OCI-LY3 (cell line): ENCODE measurements at regions not wholly inside any gene's neighbourhood (a gene's known extent, or its start where the extent isn't known, plus 50 kb on each side); places are given as distances from the start of the nearest gene placed in this dataset.

ENCODE experiments used
- EZH2phosphoT487 ChIP-seq: fragments of 200-600 bp; shearing (Covaris generic); IDR thresholded peaks from 2 replicates; pipeline ENCODE4 v1.6.1; 2018; ENCODE audit warnings: antibody characterized with exemption, mixed run types, low read depth
- TF ChIP-seq, protein P1 (sequence below): fragments of 200-600, 300-600 bp; sonication (generic); IDR thresholded peaks from 2 replicates; pipeline ENCODE4 v1.5.1; 2014; ENCODE audit warnings: antibody characterized with exemption, low read length, low read depth

DNA sequence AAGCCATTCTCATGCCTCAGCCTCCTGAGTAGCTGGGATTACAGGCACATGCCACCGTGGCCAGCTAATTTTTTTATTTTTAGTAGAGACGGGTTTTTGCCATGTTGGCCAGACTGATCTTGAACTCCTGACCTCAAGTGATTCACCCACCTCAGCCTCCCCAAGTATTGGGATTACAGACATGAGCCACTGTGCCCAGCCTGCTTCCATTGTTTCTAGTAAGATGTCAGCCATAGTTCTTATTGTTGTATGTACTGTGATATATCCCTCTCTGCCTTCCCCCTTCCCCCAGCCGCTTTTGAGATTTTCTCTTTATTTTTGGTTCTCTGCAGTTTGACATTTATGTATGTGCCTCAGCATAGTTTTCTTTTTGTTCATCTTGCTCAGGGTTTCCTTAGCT, 87.9 kb upstream of the KLF14 start:
- TF ChIP-seq, protein P1, sequence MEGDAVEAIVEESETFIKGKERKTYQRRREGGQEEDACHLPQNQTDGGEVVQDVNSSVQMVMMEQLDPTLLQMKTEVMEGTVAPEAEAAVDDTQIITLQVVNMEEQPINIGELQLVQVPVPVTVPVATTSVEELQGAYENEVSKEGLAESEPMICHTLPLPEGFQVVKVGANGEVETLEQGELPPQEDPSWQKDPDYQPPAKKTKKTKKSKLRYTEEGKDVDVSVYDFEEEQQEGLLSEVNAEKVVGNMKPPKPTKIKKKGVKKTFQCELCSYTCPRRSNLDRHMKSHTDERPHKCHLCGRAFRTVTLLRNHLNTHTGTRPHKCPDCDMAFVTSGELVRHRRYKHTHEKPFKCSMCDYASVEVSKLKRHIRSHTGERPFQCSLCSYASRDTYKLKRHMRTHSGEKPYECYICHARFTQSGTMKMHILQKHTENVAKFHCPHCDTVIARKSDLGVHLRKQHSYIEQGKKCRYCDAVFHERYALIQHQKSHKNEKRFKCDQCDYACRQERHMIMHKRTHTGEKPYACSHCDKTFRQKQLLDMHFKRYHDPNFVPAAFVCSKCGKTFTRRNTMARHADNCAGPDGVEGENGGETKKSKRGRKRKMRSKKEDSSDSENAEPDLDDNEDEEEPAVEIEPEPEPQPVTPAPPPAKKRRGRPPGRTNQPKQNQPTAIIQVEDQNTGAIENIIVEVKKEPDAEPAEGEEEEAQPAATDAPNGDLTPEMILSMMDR, result no peak
- no peak for TF ChIP-seq EZH2phosphoT487
